ENCODE measurements at regions not wholly inside any gene's neighbourhood (a gene's known extent, or its start where the extent isn't known, plus 50 kb on each side); places are given as distances from the start of the nearest gene placed in this dataset.

GRCh38 chr17:5694551-5694950 is 110.2 kb upstream of the NLRP1 start:
- no peak for DNase-seq (ENCODE audit: low spot score)

GRCh38 chr17:5695480-5695879 is 111.2 kb upstream of the NLRP1 start:
- DNase-seq (ENCODE audit: low spot score), result no peak

GRCh38 chr17:5698959-5699358 is 114.7 kb upstream of the NLRP1 start:
- no peak for DNase-seq (ENCODE audit: low spot score)

- no peak for DNase-seq (ENCODE audit: low spot score)
These were observed 115.5 kb upstream of the NLRP1 start for GRCh38 chr17:5699814-5700213.

GRCh38 chr17:5700745-5701144 is 116.4 kb upstream of the NLRP1 start:
- DNase-seq (ENCODE audit: low spot score), result no peak

- no peak for DNase-seq (ENCODE audit: low spot score)
These were observed 117.1 kb upstream of the NLRP1 start for GRCh38 chr17:5701381-5701780.

- no peak for DNase-seq (ENCODE audit: low spot score)
These were observed 118.7 kb upstream of the NLRP1 start for GRCh38 chr17:5702951-5703510.

GRCh38 chr17:5703736-5704135 is 119.4 kb upstream of the NLRP1 start:
- DNase-seq (ENCODE audit: low spot score), result no peak

GRCh38 chr17:5705081-5705875 is 121.0 kb upstream of the NLRP1 start:
- DNase-seq (ENCODE audit: low spot score), result peak; percentile 13

GRCh38 chr17:5705876-5706576 is 121.7 kb upstream of the NLRP1 start:
- no peak for DNase-seq (ENCODE audit: low spot score)

- DNase-seq (ENCODE audit: low spot score), result peak; percentile 65
These were observed 122.4 kb upstream of the NLRP1 start for GRCh38 chr17:5706577-5707210.

GRCh38 chr17:5707482-5707881 is 123.2 kb upstream of the NLRP1 start:
- no peak for DNase-seq (ENCODE audit: low spot score)

GRCh38 chr17:5708344-5708743 is 124.0 kb upstream of the NLRP1 start:
- no peak for DNase-seq (ENCODE audit: low spot score)

- DNase-seq (ENCODE audit: low spot score), result no peak
These were observed 127.0 kb upstream of the NLRP1 start for GRCh38 chr17:5711344-5711743.

GRCh38 chr17:5714993-5715392 is 130.7 kb upstream of the NLRP1 start:
- no peak for DNase-seq (ENCODE audit: low spot score)

- no peak for DNase-seq (ENCODE audit: low spot score)
These were observed 131.2 kb upstream of the NLRP1 start for GRCh38 chr17:5715478-5715877.

GRCh38 chr17:5718726-5719125 is 134.4 kb upstream of the NLRP1 start:
- no peak for DNase-seq (ENCODE audit: low spot score)

GRCh38 chr17:5719976-5720375 is 135.7 kb upstream of the NLRP1 start:
- no peak for DNase-seq (ENCODE audit: low spot score)

- no peak for DNase-seq (ENCODE audit: low spot score)
These were observed 146.1 kb upstream of the NLRP1 start for GRCh38 chr17:5730373-5730772.

GRCh38 chr17:5740937-5741336 is 156.6 kb upstream of the NLRP1 start:
- no peak for DNase-seq (ENCODE audit: low spot score)

- no peak for DNase-seq (ENCODE audit: low spot score)
These were observed 157.5 kb upstream of the NLRP1 start for GRCh38 chr17:5741810-5742209.

GRCh38 chr17:5745111-5745813 is 161.0 kb upstream of the NLRP1 start:
- no peak for DNase-seq (ENCODE audit: low spot score)

All from germinal center (tissue), 1 donor.